HG03520 (cell line): ENCODE measurements at regions not wholly inside any gene's neighbourhood (a gene's known extent, or its start where the extent isn't known, plus 50 kb on each side); places are given as distances from the start of the nearest gene placed in this dataset.

Experiments
- ATAC-seq: cut with Tn5 transposase; IDR thresholded peaks from one replicate; pipeline ENCODE4 v1.9.1; 2021; ENCODE audit warnings: mild to moderate bottlenecking, moderate library complexity; ENCODE audit not compliant: unreplicated experiment

DNA sequence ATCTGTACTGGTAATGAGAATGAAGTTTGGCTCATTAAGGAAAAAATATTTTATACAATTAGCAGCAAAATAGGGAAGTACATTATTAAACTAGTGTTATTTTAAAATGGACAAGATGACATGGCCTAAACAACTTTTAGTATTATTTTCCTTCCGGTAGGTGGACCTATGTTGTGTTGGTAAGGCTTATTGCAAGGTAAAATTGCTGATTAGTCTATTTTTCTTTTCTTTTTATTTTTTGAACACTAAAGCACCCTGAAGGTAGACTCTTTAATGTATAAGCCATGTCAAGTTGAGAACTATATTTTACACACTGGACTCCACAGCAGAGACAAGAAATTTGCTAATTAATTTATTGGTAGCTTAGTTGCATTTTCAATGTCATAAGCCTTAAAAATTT is 239.5 kb upstream of the POT1 start:
- ATAC-seq: no peak

- peak; percentile 40 for ATAC-seq
Measured at GRCh38 chr7:125154930-125155329, 225.3 kb upstream of the POT1 start.

DNA sequence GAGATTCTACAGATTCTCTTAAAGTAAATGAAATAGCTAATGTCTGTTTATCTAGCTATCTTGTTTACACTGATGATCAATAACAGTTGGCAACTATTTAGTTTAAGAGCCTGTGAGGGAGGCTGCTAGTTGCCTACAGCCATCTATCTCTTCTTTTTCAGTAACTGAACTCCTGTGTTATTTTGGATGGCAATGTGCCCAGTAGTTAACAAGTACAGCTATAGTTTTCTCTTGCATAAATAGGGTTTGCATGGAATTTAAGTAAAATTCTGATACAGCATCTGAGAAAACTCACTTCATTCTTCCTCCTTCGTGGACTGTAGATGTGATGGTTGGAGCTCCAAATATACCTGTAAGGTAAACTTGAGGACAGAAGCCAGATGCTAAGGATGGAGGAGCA is 219.5 kb upstream of the POT1 start:
- ATAC-seq: no peak

DNA sequence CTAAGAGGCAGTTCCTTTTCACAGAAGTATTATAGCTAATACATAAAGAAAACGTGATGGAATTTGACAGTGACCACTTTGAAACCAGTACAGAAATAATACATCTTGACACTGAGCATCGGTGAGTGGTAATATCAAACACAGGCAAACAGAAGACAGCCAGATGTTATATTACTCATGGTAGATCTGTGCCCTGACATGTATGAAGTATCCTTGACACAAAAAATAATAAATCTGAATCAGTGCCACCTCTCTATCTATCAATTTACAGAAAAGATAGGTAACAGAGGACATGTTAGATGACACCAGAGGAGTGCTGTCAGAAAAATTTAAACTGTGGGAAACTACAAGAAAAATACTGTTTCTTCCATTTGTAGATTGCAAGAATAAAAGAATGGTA is 217.4 kb upstream of the POT1 start:
- no peak for ATAC-seq

- ATAC-seq: no peak
Measured at GRCh38 chr7:125136755-125137532, 207.3 kb upstream of the POT1 start.

DNA sequence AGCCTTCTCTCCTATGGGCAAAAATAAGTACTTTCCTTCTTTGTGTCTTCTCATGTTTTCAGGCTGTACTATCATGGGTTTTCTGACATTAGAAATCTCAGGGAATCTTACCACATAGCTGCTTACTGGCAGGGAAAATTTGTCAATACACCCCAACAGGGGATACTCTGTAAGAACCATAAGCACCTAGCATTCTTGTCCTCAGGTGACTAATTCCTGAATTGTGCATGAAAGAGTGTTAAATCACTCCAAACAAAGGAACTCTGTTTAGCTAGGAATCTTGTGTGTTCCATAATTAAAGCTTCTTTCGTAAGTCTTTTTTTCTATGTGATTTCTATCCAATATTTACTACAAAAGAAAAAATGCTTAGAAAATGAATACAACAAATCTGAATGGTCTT is 206.7 kb upstream of the POT1 start:
- ATAC-seq: no peak

- no peak for ATAC-seq
Measured at GRCh38 chr7:125130173-125130572, 200.5 kb upstream of the POT1 start.

- ATAC-seq: no peak
Measured at GRCh38 chr7:125127304-125127703, 197.7 kb upstream of the POT1 start.

DNA sequence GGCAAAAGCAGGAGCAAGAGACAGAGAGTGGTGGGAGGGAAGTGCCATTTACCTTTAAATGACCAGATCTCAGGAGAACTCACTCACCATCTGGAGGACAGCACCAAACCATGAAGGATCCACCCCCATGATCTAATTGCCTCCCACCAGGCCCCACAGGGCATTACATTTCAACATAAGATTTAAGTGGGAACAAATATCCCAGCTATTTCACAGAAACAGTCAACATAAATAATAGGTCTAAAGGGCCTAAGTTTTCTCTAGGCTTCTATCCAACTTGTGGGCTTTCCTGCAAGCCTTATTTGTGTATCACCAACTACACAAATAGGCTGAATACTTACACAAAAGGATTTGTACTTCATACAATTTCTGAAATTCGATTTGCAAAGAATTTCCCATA is 196.8 kb upstream of the POT1 start:
- ATAC-seq: no peak

DNA sequence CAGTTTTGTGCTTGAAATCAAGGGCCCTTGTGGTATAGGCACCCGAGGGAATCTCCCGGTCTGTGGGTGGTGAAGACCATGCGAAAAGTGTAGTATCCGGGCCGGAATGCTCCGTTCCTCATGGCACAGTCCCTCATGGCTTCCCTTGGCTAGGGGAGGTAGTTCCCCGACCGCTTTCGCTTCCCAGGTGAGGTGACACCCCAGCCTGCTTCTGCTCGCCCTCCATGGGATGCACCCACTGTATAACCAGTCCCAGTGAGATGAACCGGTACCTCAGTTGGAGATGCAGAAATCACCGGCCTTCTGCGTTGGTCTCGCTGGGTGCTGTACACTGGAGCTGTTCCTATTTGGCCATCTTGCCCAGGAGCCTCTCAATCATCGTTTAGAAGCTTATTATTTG is 195.7 kb upstream of the POT1 start:
- no peak for ATAC-seq

- no peak for ATAC-seq
Measured at GRCh38 chr7:125122173-125122572, 192.5 kb upstream of the POT1 start.

DNA sequence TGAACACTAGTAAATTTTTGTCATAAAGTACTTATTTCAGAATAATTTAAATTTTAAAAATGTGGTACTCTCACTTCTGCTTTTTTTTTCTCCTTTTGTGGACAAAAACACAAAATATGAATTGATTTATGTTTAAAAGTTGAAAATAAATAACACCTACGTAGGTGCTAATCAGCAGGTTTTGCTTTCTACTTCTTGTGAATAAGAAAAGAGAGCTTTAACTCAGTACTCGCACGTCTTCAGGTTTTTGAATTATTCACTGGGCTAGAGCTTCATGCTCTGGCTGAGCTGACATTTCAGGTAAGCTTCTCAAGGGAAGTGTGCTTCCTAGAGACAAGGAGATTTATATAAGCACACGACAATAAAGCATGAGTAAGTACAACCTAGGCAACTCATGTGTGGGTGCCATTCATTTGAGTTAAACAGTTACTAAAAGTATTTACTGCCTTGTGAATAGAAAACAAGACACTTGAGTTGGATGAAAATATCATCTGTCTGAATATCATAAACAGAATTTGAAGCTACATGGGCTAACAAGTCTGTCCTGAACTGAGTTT is 190.0 kb upstream of the POT1 start:
- no peak for ATAC-seq

DNA sequence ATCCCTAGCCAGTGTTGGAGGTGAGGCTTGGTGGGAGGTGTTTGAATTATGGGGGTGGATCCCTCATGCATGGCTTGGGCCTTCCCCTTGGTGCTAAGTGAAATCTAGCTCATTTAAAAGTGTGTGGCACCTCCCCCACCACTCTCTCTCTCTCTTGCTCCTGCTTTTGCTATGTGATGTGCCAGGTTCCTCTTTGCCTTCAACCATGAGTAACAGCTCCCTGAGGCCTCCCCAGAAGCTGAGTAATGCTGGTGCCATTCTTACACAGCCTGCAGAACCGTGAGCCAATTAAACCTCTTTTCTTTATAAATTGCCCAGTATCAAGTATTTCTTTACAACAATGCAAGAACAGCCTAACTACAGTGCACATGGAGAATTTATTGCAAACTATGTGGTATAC is 188.8 kb upstream of the POT1 start:
- no peak for ATAC-seq

DNA sequence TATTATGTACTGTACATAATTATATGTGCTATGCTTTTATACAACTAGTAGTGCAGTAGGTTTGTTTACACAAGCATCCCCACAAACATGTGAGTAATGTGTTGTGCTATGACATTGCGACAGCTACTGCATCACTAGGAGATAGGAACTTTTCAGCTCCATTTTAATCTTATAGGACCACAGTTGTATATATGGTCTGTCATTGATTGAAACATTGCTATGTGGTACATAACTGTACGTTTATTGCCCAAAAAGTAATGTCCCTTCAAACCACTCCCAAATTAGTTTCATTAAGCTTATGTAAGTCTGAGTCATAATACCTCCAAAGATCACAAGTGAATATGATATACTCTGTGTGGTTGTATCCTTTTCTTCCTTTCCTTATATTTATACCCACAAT is 183.2 kb upstream of the POT1 start:
- no peak for ATAC-seq

- no peak for ATAC-seq
Measured at GRCh38 chr7:125099519-125099918, 169.9 kb upstream of the POT1 start.

- ATAC-seq: peak; percentile 88
Measured at GRCh38 chr7:125098377-125098970, 168.8 kb upstream of the POT1 start.

DNA sequence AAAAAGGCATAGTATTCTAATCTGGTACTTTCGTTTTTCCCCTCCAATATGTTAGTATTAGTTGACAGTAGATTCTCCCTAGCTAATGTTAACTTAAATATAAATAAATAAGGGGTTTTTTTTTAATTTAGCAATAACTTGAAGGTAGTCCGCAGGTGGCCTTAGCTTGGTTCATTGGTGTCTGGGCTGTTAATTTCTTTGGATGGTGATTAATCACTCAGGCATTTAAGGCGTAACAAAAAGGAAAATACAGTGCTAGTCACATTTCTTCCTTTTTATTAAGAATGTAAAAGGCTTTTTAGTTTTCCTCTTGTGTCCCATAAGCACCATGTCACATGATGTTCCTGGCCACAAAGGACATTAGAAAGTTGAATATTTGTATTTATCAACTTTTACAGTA is 161.0 kb upstream of the POT1 start:
- no peak for ATAC-seq

DNA sequence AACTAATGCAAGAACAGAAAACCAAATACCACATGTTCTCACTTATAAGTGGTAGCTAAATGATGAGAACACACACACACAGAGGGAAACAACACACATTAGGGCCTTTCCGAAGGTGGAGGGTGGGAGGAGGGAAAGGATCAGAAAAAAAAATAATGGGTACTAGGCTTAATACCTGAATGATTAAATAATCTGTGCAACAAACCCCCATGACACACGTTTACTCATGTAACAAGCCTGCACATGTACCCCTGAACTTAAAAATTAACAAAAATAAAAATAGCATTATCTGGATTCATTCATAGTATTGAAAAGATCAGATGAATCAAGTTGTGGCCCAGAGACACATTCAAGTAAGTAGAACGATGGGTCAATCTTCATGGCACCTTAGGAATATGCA is 159.5 kb upstream of the POT1 start:
- ATAC-seq: no peak

GRCh38 chr7:125088555-125088954 is 158.9 kb upstream of the POT1 start:
- ATAC-seq: no peak

DNA sequence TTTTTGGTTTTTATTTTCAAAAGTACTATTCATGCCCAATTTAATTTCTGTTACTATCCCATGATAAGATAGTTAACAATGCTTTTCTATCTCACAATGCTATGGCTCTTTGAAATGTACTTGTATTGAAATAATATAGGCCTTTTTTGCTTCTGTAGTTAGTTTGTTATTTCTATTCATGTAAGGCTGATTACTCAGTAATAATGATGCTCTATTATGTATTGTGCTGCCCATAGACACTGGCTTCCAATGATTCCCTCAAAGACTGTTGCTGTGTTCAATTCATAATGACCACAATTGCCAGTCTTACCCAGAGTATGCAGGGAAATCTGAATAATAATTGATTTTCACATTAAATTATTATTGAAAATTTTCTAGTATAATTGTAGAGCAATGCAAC is 155.5 kb upstream of the POT1 start:
- ATAC-seq: no peak

DNA sequence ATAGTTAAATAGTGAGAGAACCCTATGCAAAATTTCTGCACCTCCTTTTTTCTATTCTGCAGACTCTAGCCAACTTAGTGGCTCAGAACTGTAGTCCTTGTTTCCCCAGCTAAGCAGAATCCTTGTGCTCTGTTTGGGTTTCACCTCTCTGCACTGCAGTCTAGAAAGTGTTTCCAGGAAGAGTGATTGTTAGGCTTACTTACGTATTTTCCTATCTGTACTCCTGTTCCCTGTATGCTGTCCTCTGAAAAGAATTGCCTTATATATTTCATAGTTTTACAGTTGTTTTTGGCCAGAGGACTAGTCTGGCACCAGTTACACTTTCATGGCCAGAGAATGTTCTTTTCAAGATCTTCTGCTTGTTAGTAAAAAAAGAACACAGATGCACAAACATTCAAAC is 154.6 kb upstream of the POT1 start:
- ATAC-seq: no peak

DNA sequence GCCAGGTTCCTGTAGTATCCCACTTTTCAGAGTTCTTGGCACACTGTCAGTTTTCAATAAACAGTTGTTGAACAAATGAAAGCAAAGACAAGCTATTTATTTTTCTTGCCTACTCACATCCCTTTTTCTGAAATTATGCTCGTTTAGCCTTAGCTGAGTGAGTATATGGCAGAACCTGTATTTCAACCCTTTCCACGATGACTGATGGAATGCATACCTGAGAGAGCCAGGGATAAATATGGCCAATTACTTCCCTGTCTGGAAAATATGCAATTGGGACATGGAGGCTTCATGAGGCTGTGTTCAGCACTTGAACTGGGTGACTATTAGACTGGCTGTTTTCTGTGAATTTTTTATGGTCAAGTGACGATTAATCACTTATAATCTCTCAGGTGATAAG is 144.5 kb upstream of the POT1 start:
- no peak for ATAC-seq

GRCh38 chr7:125065546-125065945 is 135.9 kb upstream of the POT1 start:
- ATAC-seq: no peak
